Lung (tissue), 11 donors: ENCODE measurements at regions not wholly inside any gene's neighbourhood (a gene's known extent, or its start where the extent isn't known, plus 50 kb on each side); places are given as distances from the start of the nearest gene placed in this dataset.
A peak's percentile ranks its signal among the peaks of the same experiment; 100 is the strongest.

Experiments
- ATAC-seq: fragments of 200-7000 bp; cut with Tn5 transposase; one replicate; pipeline ENCODE4 v1.9.1; 2020; ENCODE audit warnings: moderate number of reproducible peaks; ENCODE audit not compliant: insufficient read depth, low FRiP score
- DNase-seq, 3 donors: peaks; one replicate each; pipeline ENCODE4 v3.0.0-alpha.2; 2013 to 2017
- H3K27ac ChIP-seq, 2 donors: one replicate each; pipeline ENCODE4 v1.5.1; 2013; ENCODE audit warnings: mild to moderate bottlenecking in 2 of 2, moderate library complexity in 2 of 2, control low read depth in 1 of 2, inconsistent platforms in 1 of 2, low read depth in 1 of 2, low read length in 1 of 2
- H3K27me3 ChIP-seq, 3 donors: one replicate each; pipeline ENCODE4 v1.5.1; 2013; ENCODE audit warnings: low read length in 2 of 3; ENCODE audit not compliant: control insufficient read depth in 3 of 3, insufficient read depth in 3 of 3
- H3K36me3 ChIP-seq, 4 donors: one replicate each; pipeline ENCODE4 v1.5.1; 2013; ENCODE audit warnings: low read length in 4 of 4, mild to moderate bottlenecking in 1 of 4, moderate library complexity in 1 of 4; ENCODE audit not compliant: control insufficient read depth in 4 of 4, insufficient read depth in 4 of 4
- H3K4me1 ChIP-seq, 5 donors: one replicate each; pipeline ENCODE4 v1.5.1; 2013; ENCODE audit warnings: low read length in 5 of 5, mild to moderate bottlenecking in 2 of 5, moderate library complexity in 1 of 5; ENCODE audit not compliant: control insufficient read depth in 5 of 5, insufficient read depth in 5 of 5
- H3K4me3 ChIP-seq: one replicate; pipeline ENCODE4 v1.5.1; 2013; ENCODE audit warnings: mild to moderate bottlenecking, control low read depth, moderate library complexity
- H3K9ac ChIP-seq, 2 donors: one replicate each; pipeline ENCODE4 v1.5.1; 2013; ENCODE audit warnings: low read length in 2 of 2, control low read depth in 1 of 2; ENCODE audit not compliant: insufficient read depth in 1 of 2
- H3K9me3 ChIP-seq, 4 donors: one replicate each; pipeline ENCODE4 v1.5.1; 2013; ENCODE audit warnings: low read length in 3 of 4, mild to moderate bottlenecking in 1 of 4, moderate library complexity in 1 of 4; ENCODE audit not compliant: control insufficient read depth in 4 of 4, insufficient read depth in 3 of 4
- WGBS, 2 donors: extraction: QIAGEN DNeasy Blood & Tissue Kit; methylation state at CpG; one replicate each; pipeline ENCODE4 v1.1.7; 2013; 5-methylcytosine and 5-hydroxymethylcytosine counted together
- TF ChIP-seq, protein P1 (sequence below): IDR thresholded peaks from 2 replicates; pipeline ENCODE4 v1.5.1; 2012; ENCODE audit warnings: mild to moderate bottlenecking; ENCODE audit errors: control extremely low read depth, extremely low read depth
- donor health status: control.
- donor health status: control.
- donor health status: Bipolar disorder and iron deficiency.
- donor health status: healthy.
- donor health status: DM: yes; HTN: yes; CAD: no.

DNA sequence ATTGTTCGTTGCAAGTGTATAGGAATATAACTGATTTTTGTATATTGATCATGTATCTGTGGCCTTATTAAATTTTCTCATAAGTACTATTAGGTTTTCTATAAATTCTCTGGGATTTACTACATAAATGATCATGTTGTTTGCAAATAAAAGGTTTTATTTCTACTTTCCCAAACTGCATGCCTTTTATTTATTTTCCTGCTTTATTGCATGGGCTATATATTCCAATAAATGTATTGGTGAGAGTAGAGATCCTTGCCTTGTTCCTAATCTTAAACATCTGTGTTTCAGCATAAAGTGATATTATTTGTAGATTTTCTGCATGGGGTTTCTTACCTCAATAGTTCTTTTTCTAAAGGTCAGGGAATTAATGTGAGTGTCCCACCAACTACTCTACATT is 107.0 kb upstream of the CD55 start:
- Histone ChIP-seq H3K4me3 (no peak overlapping the region), H3K27ac (no peak overlapping the region), H3K36me3 (no peaks in the 10 kb centered on the region), H3K27me3 (no peaks in the 10 kb centered on the region), H3K4me1 (peaks cover 0 to 6% (median 0%) of the 10 kb centered on the region in 5 donors), H3K9me3 (peaks cover 0 to 2% (median 0%) of the 10 kb centered on the region in 4 donors), H3K9ac (no peak overlapping the region)
- no peak for DNase-seq
- ATAC-seq, result no peak
- 90 to 99% methylated on average over 1 of the region's 1 CpG for WGBS, 2 donors
- TF ChIP-seq, protein P1, sequence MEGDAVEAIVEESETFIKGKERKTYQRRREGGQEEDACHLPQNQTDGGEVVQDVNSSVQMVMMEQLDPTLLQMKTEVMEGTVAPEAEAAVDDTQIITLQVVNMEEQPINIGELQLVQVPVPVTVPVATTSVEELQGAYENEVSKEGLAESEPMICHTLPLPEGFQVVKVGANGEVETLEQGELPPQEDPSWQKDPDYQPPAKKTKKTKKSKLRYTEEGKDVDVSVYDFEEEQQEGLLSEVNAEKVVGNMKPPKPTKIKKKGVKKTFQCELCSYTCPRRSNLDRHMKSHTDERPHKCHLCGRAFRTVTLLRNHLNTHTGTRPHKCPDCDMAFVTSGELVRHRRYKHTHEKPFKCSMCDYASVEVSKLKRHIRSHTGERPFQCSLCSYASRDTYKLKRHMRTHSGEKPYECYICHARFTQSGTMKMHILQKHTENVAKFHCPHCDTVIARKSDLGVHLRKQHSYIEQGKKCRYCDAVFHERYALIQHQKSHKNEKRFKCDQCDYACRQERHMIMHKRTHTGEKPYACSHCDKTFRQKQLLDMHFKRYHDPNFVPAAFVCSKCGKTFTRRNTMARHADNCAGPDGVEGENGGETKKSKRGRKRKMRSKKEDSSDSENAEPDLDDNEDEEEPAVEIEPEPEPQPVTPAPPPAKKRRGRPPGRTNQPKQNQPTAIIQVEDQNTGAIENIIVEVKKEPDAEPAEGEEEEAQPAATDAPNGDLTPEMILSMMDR, result no peak

DNA sequence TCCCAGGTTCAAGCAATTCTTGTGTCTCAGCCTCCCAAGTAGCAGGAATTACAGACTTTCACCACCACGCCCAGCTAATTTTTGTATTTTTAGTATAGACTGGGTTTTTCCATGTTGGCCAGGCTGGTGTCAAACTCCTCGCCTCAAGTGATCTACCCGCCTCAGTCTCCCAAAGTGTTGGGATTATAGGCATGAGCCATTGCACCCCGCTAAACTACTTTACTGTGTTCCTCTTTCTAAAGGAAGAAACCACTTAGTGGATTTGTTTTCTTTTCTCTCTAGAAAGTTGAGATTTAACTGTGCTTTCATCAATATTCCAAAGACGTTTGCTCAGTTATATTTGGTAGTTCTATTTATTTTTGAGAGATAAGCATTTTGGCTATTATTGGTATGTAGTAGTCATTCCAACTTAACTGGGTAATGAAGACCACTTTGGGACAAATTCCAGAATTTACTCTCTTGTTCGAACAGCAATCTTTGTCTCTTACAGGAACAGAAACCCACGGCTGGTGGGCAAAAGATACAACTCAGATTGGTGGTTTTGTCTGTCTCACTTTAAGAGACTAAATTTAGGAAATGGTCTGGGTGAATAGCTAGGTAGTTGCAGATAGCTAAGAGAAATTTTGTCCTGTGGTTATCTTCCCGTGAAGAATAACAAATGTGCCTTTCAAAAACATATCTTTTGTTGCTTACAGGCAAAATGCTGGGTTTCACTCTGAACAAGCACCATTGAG is 103.5 kb upstream of the CD55 start:
- Histone ChIP-seq H3K4me1 (peaks cover 0 to 6% (median 0%) of the 10 kb centered on the region in 5 donors), H3K27me3 (no peaks in the 10 kb centered on the region), H3K4me3 (no peak overlapping the region), H3K27ac (no peak overlapping the region), H3K9me3 (peaks cover 0 to 2% (median 0%) of the 10 kb centered on the region in 4 donors), H3K9ac (no peak overlapping the region), H3K36me3 (no peaks in the 10 kb centered on the region)
- TF ChIP-seq, protein P1, result no peak
- no peak for DNase-seq
- 53 to 57% methylated on average over 8 of the region's 8 CpGs for WGBS, 2 donors
- ATAC-seq, result no peak

DNA sequence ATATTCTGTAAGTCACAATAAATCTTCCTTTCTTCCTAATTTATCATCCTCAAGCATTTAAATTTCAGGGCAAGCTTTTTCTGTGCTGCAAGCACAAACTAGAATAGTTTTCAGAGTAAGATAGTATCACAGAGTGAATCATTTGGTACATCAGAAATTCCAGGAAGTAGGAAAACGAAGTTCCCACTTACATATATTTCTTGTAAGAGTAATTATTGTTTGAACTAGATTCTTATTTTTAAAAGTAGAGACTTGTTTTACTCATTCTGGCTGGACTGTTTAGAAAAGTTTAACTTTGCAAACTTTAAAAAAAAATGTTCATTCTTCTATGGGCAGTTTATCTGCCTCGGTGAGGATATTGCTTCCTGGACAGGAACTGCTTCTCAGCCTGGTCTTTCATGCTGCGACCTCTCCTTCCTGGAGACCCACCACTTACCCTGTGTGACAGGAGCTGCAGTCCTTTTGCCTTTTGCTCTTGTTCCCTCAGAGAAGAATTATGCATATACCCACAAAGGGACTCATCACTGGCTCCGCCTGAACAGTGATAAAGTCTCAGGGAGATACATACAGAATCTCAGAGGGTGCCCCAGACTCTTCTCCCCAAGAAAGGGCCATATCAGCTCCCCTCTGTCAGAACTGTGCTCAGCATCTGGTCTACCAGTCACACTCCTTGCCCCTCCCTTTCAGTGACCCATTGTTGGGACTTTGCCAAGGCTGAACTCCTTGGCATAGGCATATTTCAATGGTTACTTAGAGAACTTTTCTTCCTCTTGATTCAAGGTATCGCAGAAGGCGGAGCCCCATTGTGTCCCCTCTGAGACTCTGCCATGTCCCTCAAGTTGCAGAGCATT is 102.7 kb upstream of the CD55 start:
- DNase-seq (peak; percentile 38 to 69 (median 52)), ATAC-seq (peak; percentile 72)
- Histone ChIP-seq H3K36me3 (no peaks in the 10 kb centered on the region), H3K9me3 (peaks cover 0 to 2% (median 0%) of the 10 kb centered on the region in 4 donors), H3K4me3 (peak overlapping the region; percentile 20), H3K4me1 (peaks cover 0 to 6% (median 0%) of the 10 kb centered on the region in 5 donors), H3K9ac (no peak overlapping the region), H3K27me3 (no peaks in the 10 kb centered on the region), H3K27ac (peak overlapping the region in 1 of 2 donors; percentile 77)
- WGBS, 2 donors, result 40 to 47% methylated on average over 6 of the region's 6 CpGs
- TF ChIP-seq, protein P1, result no peak
